ENCODE measurements at regions not wholly inside any gene's neighbourhood (a gene's known extent, or its start where the extent isn't known, plus 50 kb on each side); places are given as distances from the start of the nearest gene placed in this dataset.

DNA sequence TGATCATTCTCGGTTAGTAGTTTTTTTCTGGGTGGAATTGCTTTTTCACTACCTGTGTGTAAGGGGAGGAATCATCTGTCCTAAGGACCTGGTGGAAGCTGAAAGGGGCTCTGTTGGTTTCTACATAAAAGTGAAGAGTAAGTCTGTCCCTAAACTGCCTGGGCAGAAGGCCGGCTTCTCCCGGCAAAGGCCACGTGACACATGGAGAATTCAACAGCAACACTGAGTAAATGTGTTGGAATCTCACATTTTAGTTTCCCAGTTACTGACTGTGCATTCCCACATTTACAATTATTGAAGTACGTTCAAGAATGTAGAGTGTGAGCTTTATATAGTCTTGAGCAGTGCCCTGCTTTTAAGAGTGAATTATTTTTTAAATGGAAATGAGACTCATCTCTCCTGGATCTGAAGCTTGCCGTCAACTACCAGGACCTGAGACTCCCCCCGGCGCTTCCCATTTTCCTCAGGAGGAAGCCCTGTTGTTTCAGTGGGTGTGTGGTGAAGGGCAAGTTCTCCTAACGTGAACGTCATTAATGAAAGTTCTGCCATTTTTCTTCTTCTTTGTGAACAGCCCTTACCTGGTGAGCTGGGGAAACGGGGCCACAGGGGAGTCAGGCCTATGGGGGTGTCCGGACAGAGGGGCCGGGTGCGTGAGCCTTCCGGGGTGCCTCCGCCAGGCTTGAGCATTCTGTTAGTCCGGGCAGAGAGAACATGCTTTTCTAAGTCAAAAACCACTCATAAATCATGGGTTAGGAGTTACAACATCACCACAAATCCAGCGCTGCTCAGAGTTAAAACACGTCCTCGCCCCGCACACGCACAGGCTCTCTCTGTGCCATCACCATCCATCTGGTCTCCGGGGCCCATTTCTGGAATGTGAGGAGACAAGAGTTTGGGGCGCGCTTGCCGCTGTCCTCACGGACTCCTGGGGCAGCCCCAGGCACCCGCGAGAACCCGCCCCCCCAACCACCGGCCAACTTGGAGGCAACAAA, 56.6 kb upstream of the SMOC2 start:
- TF ChIP-seq, protein P1, sequence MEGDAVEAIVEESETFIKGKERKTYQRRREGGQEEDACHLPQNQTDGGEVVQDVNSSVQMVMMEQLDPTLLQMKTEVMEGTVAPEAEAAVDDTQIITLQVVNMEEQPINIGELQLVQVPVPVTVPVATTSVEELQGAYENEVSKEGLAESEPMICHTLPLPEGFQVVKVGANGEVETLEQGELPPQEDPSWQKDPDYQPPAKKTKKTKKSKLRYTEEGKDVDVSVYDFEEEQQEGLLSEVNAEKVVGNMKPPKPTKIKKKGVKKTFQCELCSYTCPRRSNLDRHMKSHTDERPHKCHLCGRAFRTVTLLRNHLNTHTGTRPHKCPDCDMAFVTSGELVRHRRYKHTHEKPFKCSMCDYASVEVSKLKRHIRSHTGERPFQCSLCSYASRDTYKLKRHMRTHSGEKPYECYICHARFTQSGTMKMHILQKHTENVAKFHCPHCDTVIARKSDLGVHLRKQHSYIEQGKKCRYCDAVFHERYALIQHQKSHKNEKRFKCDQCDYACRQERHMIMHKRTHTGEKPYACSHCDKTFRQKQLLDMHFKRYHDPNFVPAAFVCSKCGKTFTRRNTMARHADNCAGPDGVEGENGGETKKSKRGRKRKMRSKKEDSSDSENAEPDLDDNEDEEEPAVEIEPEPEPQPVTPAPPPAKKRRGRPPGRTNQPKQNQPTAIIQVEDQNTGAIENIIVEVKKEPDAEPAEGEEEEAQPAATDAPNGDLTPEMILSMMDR (IDR thresholded peaks at IDR 0.05; ENCODE audit: control insufficient read depth, extremely low read depth, insufficient read depth), result no peak
- no peak overlapping the region for H3K4me3 ChIP-seq (ENCODE audit: low read depth, low read length)
- DNase-seq (ENCODE audit: low read depth), result no peak

- DNase-seq (ENCODE audit: low read depth), result no peak
Observed at GRCh38 chr6:168385037-168385759, 55.8 kb upstream of the SMOC2 start.

GRCh38 chr6:168385858-168386735, 54.9 kb upstream of the SMOC2 start:
- DNase-seq (ENCODE audit: low read depth), result no peak
- H3K4me3 ChIP-seq (ENCODE audit: low read depth, low read length), result no peak overlapping the region
- TF ChIP-seq, protein P1 (IDR thresholded peaks at IDR 0.05; ENCODE audit: control insufficient read depth, extremely low read depth, insufficient read depth), result no peak

More at GRCh38 chr6:168385037-168385759, 55.8 kb upstream of the SMOC2 start:
- no peak overlapping the region for H3K4me3 ChIP-seq (ENCODE audit: low read depth, low read length)
- TF ChIP-seq, protein P1 (IDR thresholded peaks at IDR 0.05; ENCODE audit: control insufficient read depth, extremely low read depth, insufficient read depth), result no peak

- no peak overlapping the region for H3K4me3 ChIP-seq (ENCODE audit: low read depth, low read length)
- DNase-seq (ENCODE audit: low read depth), result no peak
- TF ChIP-seq, protein P1 (IDR thresholded peaks at IDR 0.05; ENCODE audit: control insufficient read depth, extremely low read depth, insufficient read depth), result no peak
Observed at GRCh38 chr6:168386973-168387372, 54.0 kb upstream of the SMOC2 start.

- no peak overlapping the region for H3K4me3 ChIP-seq (ENCODE audit: low read depth, low read length)
- DNase-seq (ENCODE audit: low read depth), result no peak
- TF ChIP-seq, protein P1 (IDR thresholded peaks at IDR 0.05; ENCODE audit: control insufficient read depth, extremely low read depth, insufficient read depth), result no peak
Observed at GRCh38 chr6:168387426-168387825, 53.6 kb upstream of the SMOC2 start.

GRCh38 chr6:168387911-168388310, 53.1 kb upstream of the SMOC2 start:
- DNase-seq (ENCODE audit: low read depth), result no peak
- TF ChIP-seq, protein P1 (IDR thresholded peaks at IDR 0.05; ENCODE audit: control insufficient read depth, extremely low read depth, insufficient read depth), result no peak
- H3K4me3 ChIP-seq (ENCODE audit: low read depth, low read length), result no peak overlapping the region
